Omental fat pad (tissue), 3 donors: ENCODE measurements at regions not wholly inside any gene's neighbourhood (a gene's known extent, or its start where the extent isn't known, plus 50 kb on each side); places are given as distances from the start of the nearest gene placed in this dataset.

Experiments used
- ATAC-seq: fragments of 150-250 bp; one replicate; pipeline ENCODE4 v1.9.1; 2016; ENCODE audit warnings: mild to moderate bottlenecking, moderate library complexity; ENCODE audit not compliant: low FRiP score
- DNase-seq: peaks from one replicate; pipeline ENCODE4 v3.0.0-alpha.2; 2019; ENCODE audit warnings: low spot score
- CTCF ChIP-seq, 3 donors: fragments of 450-650 bp; IDR thresholded peaks; one replicate each; pipeline ENCODE4 v1.5.1; 2016 to 2017; ENCODE audit warnings: antibody characterized with exemption in 3 of 3, mild to moderate bottlenecking in 3 of 3, moderate library complexity in 2 of 3

- no peak for DNase-seq
- TF ChIP-seq CTCF (IDR thresholded peaks at IDR 0.05), result no peak
These were observed 83.4 kb upstream of the RGS17 start for GRCh38 chr6:153214436-153214835.

GRCh38 chr6:153210083-153210482, 79.0 kb upstream of the RGS17 start:
- ATAC-seq (no peak), DNase-seq (no peak)
- TF ChIP-seq CTCF (IDR thresholded peaks at IDR 0.05), result no peak

More at GRCh38 chr6:153214436-153214835, 83.4 kb upstream of the RGS17 start:
- no peak for ATAC-seq

GRCh38 chr6:153208706-153209105, 77.6 kb upstream of the RGS17 start:
- no peak for TF ChIP-seq CTCF (IDR thresholded peaks at IDR 0.05)
- ATAC-seq, result no peak
- DNase-seq, result no peak

- no peak for TF ChIP-seq CTCF (IDR thresholded peaks at IDR 0.05)
- DNase-seq (no peak), ATAC-seq (no peak)
These were observed 76.5 kb upstream of the RGS17 start for GRCh38 chr6:153207617-153208016.

- no peak for ATAC-seq
- TF ChIP-seq CTCF (IDR thresholded peaks at IDR 0.05), result no peak
- no peak for DNase-seq
These were observed 75.9 kb upstream of the RGS17 start for GRCh38 chr6:153207006-153207405.

GRCh38 chr6:153192943-153193885, 62.1 kb upstream of the RGS17 start:
- ATAC-seq (no peak), DNase-seq (no peak)
- TF ChIP-seq CTCF (IDR thresholded peaks at IDR 0.05), result no peak

GRCh38 chr6:153183925-153184324, 52.8 kb upstream of the RGS17 start:
- no peak for TF ChIP-seq CTCF (IDR thresholded peaks at IDR 0.05)
- no peak for DNase-seq
- ATAC-seq, result no peak
